HEK293T (cell line): ENCODE measurements at regions not wholly inside any gene's neighbourhood (a gene's known extent, or its start where the extent isn't known, plus 50 kb on each side); places are given as distances from the start of the nearest gene placed in this dataset.

Source experiments
- ARNT ChIP-seq: fragments of 450-650 bp; IDR thresholded peaks from 2 replicates; pipeline ENCODE4 v1.6.1; 2017; ENCODE audit warnings: mild to moderate bottlenecking
- BHLHE40 ChIP-seq: fragments of 450-650 bp; IDR thresholded peaks from 2 replicates; pipeline ENCODE4 v1.6.1; 2016; ENCODE audit warnings: mild to moderate bottlenecking, moderate library complexity, borderline replicate concordance
- FOXM1 ChIP-seq: fragments of 450-650 bp; IDR thresholded peaks from 2 replicates; pipeline ENCODE4 v1.6.1; 2017; ENCODE audit warnings: mild to moderate bottlenecking, borderline replicate concordance
- HDGF ChIP-seq: fragments of 450-650 bp; IDR thresholded peaks from 2 replicates; pipeline ENCODE4 v1.6.1; 2017; ENCODE audit warnings: antibody characterized with exemption, borderline replicate concordance
- TARDBP ChIP-seq: fragments of 450-650 bp; IDR thresholded peaks from 2 replicates; pipeline ENCODE4 v1.6.1; 2016
- ZNF384 ChIP-seq: fragments of 450-650 bp; IDR thresholded peaks from 2 replicates; pipeline ENCODE4 v1.6.1; 2016

GRCh38 chr14:65339866-65340265 is 72.7 kb upstream of the FUT8 start:
- TF ChIP-seq BHLHE40 (no peak), FOXM1 (no peak), ARNT (no peak), HDGF (no peak), ZNF384 (no peak), TARDBP (no peak)
